Retinal pigment epithelial cell (primary cell): ENCODE measurements at regions not wholly inside any gene's neighbourhood (a gene's known extent, or its start where the extent isn't known, plus 50 kb on each side); places are given as distances from the start of the nearest gene placed in this dataset.
A peak's percentile ranks its signal among the peaks of the same experiment; 100 is the strongest.
"Not testable (repeated sequence)": the region's sequence is repeated elsewhere in the genome, so short reads cannot be mapped to it uniquely, and the experiment has no call there.

Experiments used
- DNase-seq: peaks from one replicate; pipeline ENCODE4 v3.0.0-alpha.2; 2010; ENCODE audit warnings: low read depth
- H3K4me3 ChIP-seq: 2 replicates; pipeline ENCODE4 v1.5.1; 2011; ENCODE audit warnings: mild to moderate bottlenecking, low read length, control low read depth, moderate library complexity
- CTCF ChIP-seq: conservative IDR thresholded peaks from 2 replicates; pipeline ENCODE4 v1.5.1; 2011; ENCODE audit warnings: low read depth, low read length, control low read depth, inconsistent platforms

DNA sequence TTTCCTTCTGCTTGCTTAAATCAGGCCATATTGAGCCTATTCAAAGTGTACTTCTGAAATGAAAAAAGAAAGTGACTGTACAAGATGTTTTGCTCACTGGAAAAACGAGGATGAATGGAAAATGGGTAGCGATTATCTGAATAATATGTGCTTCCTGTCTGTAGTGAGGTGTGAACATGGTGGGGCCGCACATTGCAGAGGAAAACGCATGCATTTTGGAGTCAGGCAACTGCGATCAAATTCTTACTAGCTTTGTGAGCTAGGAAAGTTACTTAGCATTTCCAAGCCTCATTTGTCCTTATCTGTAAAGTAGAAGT lies 73.0 kb upstream of the PRSS3 start:
- TF ChIP-seq CTCF, result no peak
- no peak for DNase-seq
- H3K4me3 ChIP-seq, result no peak overlapping the region

GRCh38 chr9:33728613-33729012 lies 66.7 kb upstream of the PRSS3 start:
- no peak overlapping the region for H3K4me3 ChIP-seq
- DNase-seq, result no peak
- no peak for TF ChIP-seq CTCF

GRCh38 chr9:33731142-33731541 lies 64.2 kb upstream of the PRSS3 start:
- TF ChIP-seq CTCF, result no peak
- DNase-seq, result no peak
- H3K4me3 ChIP-seq, result no peak overlapping the region

- no peak overlapping the region for H3K4me3 ChIP-seq
- no peak for DNase-seq
- TF ChIP-seq CTCF, result no peak
Observed at GRCh38 chr9:33731625-33732024, 63.7 kb upstream of the PRSS3 start.

- DNase-seq, H3K4me3 ChIP-seq: not testable (repeated sequence)
Observed at GRCh38 chr9:33734247-33734940, 61.0 kb upstream of the PRSS3 start.

GRCh38 chr9:33734941-33735835 lies 60.2 kb upstream of the PRSS3 start:
- not testable (repeated sequence) for DNase-seq, H3K4me3 ChIP-seq

DNA sequence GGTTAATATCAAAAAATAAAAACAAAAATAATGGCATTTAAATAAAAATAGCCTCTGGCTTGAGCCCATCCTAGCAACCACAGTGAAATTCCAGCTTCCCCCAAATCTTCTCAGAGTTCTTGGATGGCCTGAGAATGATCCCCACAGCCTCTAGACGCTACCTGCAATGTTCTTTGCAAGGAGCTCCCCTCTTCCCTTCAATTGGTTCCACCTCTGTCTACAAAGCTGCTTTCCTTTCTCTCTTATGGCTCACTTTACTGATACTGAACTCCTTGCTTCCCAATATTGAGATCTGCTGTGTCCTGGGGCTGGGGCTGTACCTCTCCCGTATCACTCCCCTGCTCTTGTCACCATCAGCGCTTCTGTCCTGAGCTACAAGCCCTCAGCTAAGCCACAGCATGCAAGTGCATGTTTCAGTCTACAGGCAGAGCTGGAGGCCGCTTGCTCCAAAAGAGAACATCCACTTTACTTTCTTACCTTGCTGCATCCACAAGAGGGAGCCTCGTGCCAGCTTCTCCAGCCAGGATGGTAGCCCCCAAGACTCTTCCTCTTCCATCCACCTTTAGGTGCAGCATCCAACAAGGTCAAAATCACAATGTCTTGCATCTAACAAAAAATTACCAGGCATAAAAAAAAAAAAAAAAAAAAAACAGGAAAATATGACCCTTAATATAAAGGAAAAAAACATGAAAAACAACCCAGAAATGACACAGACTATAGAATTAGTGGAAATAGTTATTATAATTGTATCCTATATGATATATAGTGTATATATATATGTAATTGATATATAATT lies 57.4 kb upstream of the PRSS3 start:
- peak; percentile 25 for DNase-seq
- peak; percentile 82 for TF ChIP-seq CTCF
- H3K4me3 ChIP-seq, result no peak overlapping the region
